Osteocyte (in vitro differentiated cells): ENCODE measurements at regions not wholly inside any gene's neighbourhood (a gene's known extent, or its start where the extent isn't known, plus 50 kb on each side); places are given as distances from the start of the nearest gene placed in this dataset.

Experiments used
- DNase-seq: peaks from one replicate; pipeline ENCODE4 v3.0.0; 2021; ENCODE audit warnings: mixed read lengths; ENCODE audit not compliant: unreplicated experiment; ENCODE audit errors: extremely low spot score
- H3K27ac Mint-ChIP-seq: one replicate; pipeline ENCODE4 v1.8.0; 2021; ENCODE audit warnings: mild to moderate bottlenecking, mixed read lengths; ENCODE audit not compliant: unreplicated experiment
- H3K27me3 Mint-ChIP-seq: one replicate; pipeline ENCODE4 v1.8.0; 2021; ENCODE audit warnings: mixed read lengths; ENCODE audit not compliant: unreplicated experiment
- H3K36me3 Mint-ChIP-seq: one replicate; pipeline ENCODE4 v1.8.0; 2021; ENCODE audit warnings: mixed read lengths; ENCODE audit not compliant: unreplicated experiment
- H3K4me1 Mint-ChIP-seq: one replicate; pipeline ENCODE4 v1.8.0; 2021; ENCODE audit warnings: mixed read lengths; ENCODE audit not compliant: unreplicated experiment
- H3K4me3 Mint-ChIP-seq: one replicate; pipeline ENCODE4 v1.8.0; 2021; ENCODE audit warnings: mild to moderate bottlenecking, moderate library complexity, mixed read lengths; ENCODE audit not compliant: unreplicated experiment
- H3K9me3 Mint-ChIP-seq: one replicate; pipeline ENCODE4 v1.8.0; 2021; ENCODE audit warnings: mixed read lengths; ENCODE audit not compliant: unreplicated experiment
- CTCF ChIP-seq: fragments of 200-600 bp; sonication (generic); IDR thresholded peaks from 2 replicates; pipeline ENCODE4 v1.5.0; 2021; ENCODE audit warnings: antibody characterized with exemption, mild to moderate bottlenecking, moderate library complexity

DNA sequence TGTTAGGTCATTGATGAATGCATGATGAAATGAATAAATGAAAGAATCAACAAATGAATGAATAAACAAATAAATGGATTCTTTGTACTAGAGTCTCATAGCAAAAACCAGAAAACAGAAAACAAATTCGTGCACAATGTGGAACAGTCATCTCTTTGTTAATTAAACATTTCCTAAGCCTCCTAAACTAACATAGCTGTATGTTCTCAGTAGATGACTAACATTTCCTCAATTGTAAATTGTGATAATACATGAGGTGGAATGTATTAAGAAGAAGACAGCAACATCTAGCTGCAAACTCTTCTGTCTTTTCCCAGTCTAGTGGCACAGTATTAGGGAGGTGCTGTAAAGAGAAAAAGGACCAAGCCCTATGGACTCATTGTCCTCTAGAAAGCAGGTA is 1021.0 kb downstream of the MCTP2 start:
- H3K4me1 Mint-ChIP-seq: peaks cover 20% of the 10 kb centered on the region
- no peak overlapping the region for H3K4me3 Mint-ChIP-seq
- TF ChIP-seq CTCF: no peak
- H3K36me3 Mint-ChIP-seq: peaks cover 5% of the 10 kb centered on the region
- no peak for DNase-seq
- peaks cover 11% of the 10 kb centered on the region for H3K9me3 Mint-ChIP-seq
- H3K27ac Mint-ChIP-seq: no peak overlapping the region
- H3K27me3 Mint-ChIP-seq: no peaks in the 10 kb centered on the region

DNA sequence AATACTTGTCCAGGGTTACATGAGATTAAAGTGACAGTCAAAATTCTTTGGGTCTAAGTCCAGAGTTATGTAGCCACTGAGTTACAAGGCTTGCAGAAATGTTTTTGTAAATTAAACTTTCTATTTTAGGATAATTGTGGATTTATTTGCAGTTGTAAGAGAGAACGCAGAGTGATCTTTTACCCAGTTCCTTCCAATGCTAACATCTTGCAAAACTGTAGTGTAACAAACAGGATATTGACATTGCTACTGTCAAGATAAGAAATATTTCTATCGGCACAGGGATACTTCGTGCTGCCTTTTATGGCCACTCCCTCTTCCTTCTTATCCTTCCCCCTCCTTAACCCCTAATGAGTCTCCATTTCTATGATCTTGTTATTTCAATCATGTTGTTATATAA is 1022.9 kb downstream of the MCTP2 start:
- no peak for TF ChIP-seq CTCF
- H3K27me3 Mint-ChIP-seq: no peaks in the 10 kb centered on the region
- no peak overlapping the region for H3K27ac Mint-ChIP-seq
- peaks cover 5% of the 10 kb centered on the region for H3K36me3 Mint-ChIP-seq
- H3K9me3 Mint-ChIP-seq: peaks cover 11% of the 10 kb centered on the region
- DNase-seq: no peak
- H3K4me1 Mint-ChIP-seq: peaks cover 22% of the 10 kb centered on the region
- no peak overlapping the region for H3K4me3 Mint-ChIP-seq

DNA sequence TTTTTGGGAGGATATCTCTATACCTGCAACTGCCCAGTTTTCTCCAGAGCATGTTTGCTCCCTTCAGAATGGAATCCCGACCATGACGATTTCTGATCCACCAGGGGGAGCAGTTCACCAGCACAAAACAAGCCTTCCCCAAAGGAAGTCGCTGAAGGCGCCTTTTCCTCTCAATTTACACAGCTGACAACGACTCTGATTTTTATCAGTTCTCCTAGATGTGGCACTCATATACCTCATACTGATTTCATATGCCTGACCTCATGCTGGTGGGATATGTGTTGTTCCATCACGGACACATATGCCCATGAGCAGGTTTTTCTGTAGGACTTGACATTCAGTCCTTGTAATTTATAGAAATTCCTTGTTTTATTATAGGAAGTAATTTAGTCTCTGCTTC is 1028.2 kb downstream of the MCTP2 start:
- Mint-ChIP-seq H3K36me3 (peaks cover 7% of the 10 kb centered on the region), H3K9me3 (peaks cover 8% of the 10 kb centered on the region), H3K4me3 (no peak overlapping the region), H3K27ac (peak overlapping the region; percentile 5), H3K27me3 (no peaks in the 10 kb centered on the region), H3K4me1 (peaks cover 62% of the 10 kb centered on the region)
- no peak for DNase-seq
- TF ChIP-seq CTCF: peak; percentile 90

GRCh38 chr15:95259965-95260364 is 1028.6 kb downstream of the MCTP2 start:
- Mint-ChIP-seq H3K4me1 (peaks cover 61% of the 10 kb centered on the region), H3K27me3 (no peaks in the 10 kb centered on the region), H3K9me3 (peaks cover 4% of the 10 kb centered on the region), H3K36me3 (peaks cover 4% of the 10 kb centered on the region), H3K4me3 (no peak overlapping the region), H3K27ac (peak overlapping the region; percentile 5)
- DNase-seq: no peak
- no peak for TF ChIP-seq CTCF

DNA sequence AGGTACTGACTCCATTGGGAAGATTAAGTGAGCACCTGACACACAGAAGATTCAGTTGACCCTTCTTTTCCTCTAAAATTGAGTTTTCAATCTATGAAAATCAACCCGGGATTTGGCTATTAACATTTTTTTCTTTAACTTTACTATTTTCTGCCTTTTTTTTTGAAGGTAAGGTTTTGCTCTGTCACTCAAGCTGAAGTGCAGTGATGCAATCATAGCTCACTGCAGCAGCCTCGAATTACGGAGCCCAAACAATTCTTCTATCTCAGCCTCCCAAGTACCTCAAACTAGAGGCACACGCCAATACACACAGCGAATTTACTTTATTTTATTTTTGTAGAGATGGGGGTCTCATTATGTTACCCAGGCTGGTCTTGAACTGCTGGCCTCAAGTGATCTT is 1029.5 kb downstream of the MCTP2 start:
- Mint-ChIP-seq H3K36me3 (peaks cover 4% of the 10 kb centered on the region), H3K27me3 (no peaks in the 10 kb centered on the region), H3K9me3 (no peaks in the 10 kb centered on the region), H3K4me1 (peaks cover 57% of the 10 kb centered on the region), H3K27ac (no peak overlapping the region), H3K4me3 (no peak overlapping the region)
- DNase-seq: no peak
- TF ChIP-seq CTCF: no peak
